IMR-90 (cell line): ENCODE measurements at regions not wholly inside any gene's neighbourhood (a gene's known extent, or its start where the extent isn't known, plus 50 kb on each side); places are given as distances from the start of the nearest gene placed in this dataset.

Source experiments
- ATAC-seq: fragments of 200-7000 bp; cut with Tn5 transposase; 2 replicates; pipeline ENCODE4 v1.9.1; 2020; ENCODE audit warnings: low read depth, mild to moderate bottlenecking, moderate library complexity
- BruUV-seq: library from RNA; stranded (reverse); fragments of 400-500 nt; replicated peaks from 2 replicates; lab custom pipeline; 2021; lab: Mats Ljungman, UMichigan
- CTCF ChIA-PET: fragments of 300-600 bp; formaldehyde crosslinking; extraction: SDS; loops from one replicate; lab custom pipeline; 2021; ENCODE audit warnings: antibody characterized with exemption; lab: Yijun Ruan, JAX
- POLR2A ChIA-PET: fragments of 300-600 bp; sonication (Branson Sonifier 250); formaldehyde crosslinking; loops from one replicate; lab custom pipeline; 2022; ENCODE audit warnings: antibody characterized with exemption; ENCODE audit not compliant: unreplicated experiment; lab: Charles Lee
- DNase-seq: peaks from one replicate; pipeline ENCODE4 v3.0.0; 2013
- H2AFZ ChIP-seq: replicated peaks from 2 replicates; pipeline ENCODE3; 2013; ENCODE audit warnings: low read length, mild to moderate bottlenecking; ENCODE audit not compliant: poor library complexity
- H2AK5ac ChIP-seq: 2 replicates; pipeline ENCODE4 v1.6.1; 2013; ENCODE audit warnings: low read depth, low read length, inconsistent platforms
- H2AK9ac ChIP-seq: replicated peaks from 2 replicates; pipeline ENCODE3; 2013; ENCODE audit warnings: mild to moderate bottlenecking, low read depth, low read length, moderate library complexity; ENCODE audit not compliant: poor library complexity
- H2BK120ac ChIP-seq: 2 replicates; pipeline ENCODE4 v1.6.1; 2013; ENCODE audit warnings: low read depth, low read length, inconsistent platforms
- H2BK15ac ChIP-seq: 3 replicates; pipeline ENCODE4 v1.6.1; 2013; ENCODE audit warnings: low read depth, low read length, inconsistent platforms
- H2BK20ac ChIP-seq: 2 replicates; pipeline ENCODE4 v1.6.1; 2013; ENCODE audit warnings: low read depth, mild to moderate bottlenecking, inconsistent platforms, low read length, moderate library complexity
- H2BK5ac ChIP-seq: 2 replicates; pipeline ENCODE4 v1.6.1; 2013; ENCODE audit warnings: mild to moderate bottlenecking, low read depth, low read length, inconsistent platforms; ENCODE audit not compliant: poor library complexity, severe bottlenecking
- H3K14ac ChIP-seq: replicated peaks from 2 replicates; pipeline ENCODE4 v1.6.1; 2013; ENCODE audit warnings: low read depth, low read length, inconsistent platforms
- H3K18ac ChIP-seq: 2 replicates; pipeline ENCODE4 v1.6.1; 2013; ENCODE audit warnings: low read depth, low read length, control low read depth
- H3K23ac ChIP-seq: 2 replicates; pipeline ENCODE4 v1.6.1; 2013; ENCODE audit warnings: low read depth, low read length, inconsistent platforms
- H3K27ac ChIP-seq: 2 replicates; pipeline ENCODE4 v1.5.1; 2013; ENCODE audit warnings: mild to moderate bottlenecking, control low read depth, low read length; ENCODE audit not compliant: insufficient read depth
- H3K27me3 ChIP-seq: 2 replicates; pipeline ENCODE4 v1.6.1; 2013; ENCODE audit warnings: low read length; ENCODE audit not compliant: control insufficient read depth, insufficient read depth
- H3K36me3 ChIP-seq: 2 replicates; pipeline ENCODE4 v1.6.1; 2013; ENCODE audit warnings: low read length, mixed read lengths; ENCODE audit not compliant: control insufficient read depth, insufficient read depth
- H3K4ac ChIP-seq: 2 replicates; pipeline ENCODE4 v1.6.1; 2013; ENCODE audit warnings: low read depth, low read length, inconsistent platforms
- H3K4me1 ChIP-seq: 2 replicates; pipeline ENCODE4 v1.6.1; 2013; ENCODE audit warnings: low read length, mixed read lengths; ENCODE audit not compliant: control insufficient read depth, insufficient read depth
- H3K4me2 ChIP-seq: 2 replicates; pipeline ENCODE4 v1.6.1; 2013; ENCODE audit warnings: low read depth, mild to moderate bottlenecking, control low read depth, low read length, moderate library complexity
- H3K4me3 ChIP-seq: 2 replicates; pipeline ENCODE4 v1.5.1; 2013; ENCODE audit warnings: low read depth, mild to moderate bottlenecking, control low read depth, low read length, moderate library complexity; ENCODE audit not compliant: insufficient read depth
- H3K56ac ChIP-seq: 2 replicates; pipeline ENCODE4 v1.6.1; 2013; ENCODE audit warnings: low read length, inconsistent platforms; ENCODE audit not compliant: insufficient read depth; ENCODE audit errors: extremely low read depth
- H3K79me1 ChIP-seq, 2 experiments: 2 replicates each; pipeline ENCODE4 v1.6.1; 2013; ENCODE audit warnings: low read length in 2 of 2, inconsistent platforms in 1 of 2, low read depth in 1 of 2
- H3K9ac ChIP-seq: 2 replicates; pipeline ENCODE4 v1.6.1; 2013; ENCODE audit warnings: low read depth, low read length, control low read depth
- H3K9me1 ChIP-seq: 2 replicates; pipeline ENCODE4 v1.6.1; 2013; ENCODE audit warnings: low read length, inconsistent platforms; ENCODE audit not compliant: insufficient read depth
- H3K9me3 ChIP-seq: 2 replicates; pipeline ENCODE4 v1.6.1; 2013; ENCODE audit warnings: low read length; ENCODE audit not compliant: control insufficient read depth, insufficient read depth
- H4K20me1 ChIP-seq: 2 replicates; pipeline ENCODE4 v1.6.1; 2013; ENCODE audit warnings: low read length, inconsistent platforms; ENCODE audit not compliant: insufficient read depth
- H4K5ac ChIP-seq: 2 replicates; pipeline ENCODE4 v1.6.1; 2013; ENCODE audit warnings: mild to moderate bottlenecking, low read depth, low read length, control low read depth
- H4K8ac ChIP-seq, 2 experiments: 2 replicates each; pipeline ENCODE4 v1.6.1; 2013; ENCODE audit warnings: low read depth in 2 of 2, low read length in 2 of 2, control low read depth in 1 of 2, inconsistent platforms in 1 of 2
- H4K91ac ChIP-seq: 2 replicates; pipeline ENCODE4 v1.6.1; 2013; ENCODE audit warnings: low read depth, low read length, inconsistent platforms; ENCODE audit not compliant: insufficient read depth
- BHLHE40 ChIP-seq: fragments of 150-350 bp; IDR thresholded peaks from 2 replicates; pipeline ENCODE4 v1.6.1; 2016; ENCODE audit warnings: mild to moderate bottlenecking, low read depth, low read length
- CEBPB ChIP-seq: IDR thresholded peaks from 2 replicates; pipeline ENCODE4 v1.6.1; 2012; ENCODE audit warnings: low read depth, low read length, improper control_type of control experiment
- CHD1 ChIP-seq: IDR thresholded peaks from 2 replicates; pipeline ENCODE4 v1.6.1; 2012; ENCODE audit warnings: low read depth, low read length, improper control_type of control experiment
- FOS ChIP-seq: fragments of 150-350 bp; IDR thresholded peaks from 2 replicates; pipeline ENCODE4 v1.6.1; 2016; ENCODE audit warnings: low read depth, low read length
- MAFK ChIP-seq: IDR thresholded peaks from 2 replicates; pipeline ENCODE4 v1.6.1; 2012; ENCODE audit warnings: low read depth, low read length, improper control_type of control experiment
- NFE2L2 ChIP-seq: fragments of 150-350 bp; IDR thresholded peaks from 2 replicates; pipeline ENCODE4 v1.6.1; 2016; ENCODE audit warnings: low read depth, mild to moderate bottlenecking, low read length
- POLR2A ChIP-seq: IDR thresholded peaks from 2 replicates; pipeline ENCODE4 v1.6.1; 2012; ENCODE audit warnings: mild to moderate bottlenecking, low read depth, low read length
- RAD21 ChIP-seq: IDR thresholded peaks from 2 replicates; pipeline ENCODE4 v1.6.1; 2012; ENCODE audit warnings: low read length, improper control_type of control experiment
- RCOR1 ChIP-seq: IDR thresholded peaks from 2 replicates; pipeline ENCODE4 v1.6.1; 2012; ENCODE audit warnings: mild to moderate bottlenecking, low read length, improper control_type of control experiment; ENCODE audit not compliant: insufficient replicate concordance
- RFX5 ChIP-seq: IDR thresholded peaks from 2 replicates; pipeline ENCODE4 v1.8.0; 2012; ENCODE audit warnings: low read depth, mild to moderate bottlenecking, low read length, moderate library complexity
- SMC3 ChIP-seq: fragments of 150-350 bp; IDR thresholded peaks from 2 replicates; pipeline ENCODE4 v1.6.1; 2016; ENCODE audit warnings: low read depth, mild to moderate bottlenecking, antibody characterized with exemption, low read length, moderate library complexity
- WGBS, 2 experiments: methylation state at CpG; one replicate each; pipeline versions ENCODE4 v1.1.5 to v1.1.7; 2013; ENCODE audit warnings: missing lambda C conversion rate in 2 of 2; ENCODE audit not compliant: insufficient read length in 1 of 2; ENCODE audit errors: extremely low coverage in 2 of 2; 5-methylcytosine and 5-hydroxymethylcytosine counted together
- dilution Hi-C: fragments of 300-500 bp; cut with HindIII; formaldehyde crosslinking; loops from one replicate; pipeline ENCODE4 v1.14.3; 2018; ENCODE audit warnings: low sequenced_read_pairs; ENCODE audit not compliant: unreplicated experiment
- in situ Hi-C: fragments of 300-500 bp; cut with MboI; formaldehyde crosslinking; loops from 3 replicates; pipeline ENCODE4 v1.14.3; 2019; ENCODE audit warnings: low sequenced_read_pairs, inconsistent platforms, mixed read lengths
- intact Hi-C: fragments of 100-400 bp; cut with micrococcal nuclease; formaldehyde crosslinking; loops from 2 replicates; pipeline ENCODE4 v1.10.0; 2022
- TF ChIP-seq, protein P1 (sequence below): conservative IDR thresholded peaks from 2 replicates; pipeline ENCODE4 v1.5.1; 2012; ENCODE audit warnings: mild to moderate bottlenecking, low read depth, low read length, improper control_type of control experiment
- TF ChIP-seq, protein P2 (sequence below): fragments of 150-350 bp; IDR thresholded peaks from 2 replicates; pipeline ENCODE4 v1.6.1; 2016; ENCODE audit warnings: low read depth, mild to moderate bottlenecking, low read length, moderate library complexity, borderline replicate concordance
- TF ChIP-seq, protein P3 (sequence below): fragments of 150-350 bp; IDR thresholded peaks from 2 replicates; pipeline ENCODE4 v1.6.1; 2017; ENCODE audit warnings: mild to moderate bottlenecking, antibody characterized with exemption, low read length, low read depth

DNA sequence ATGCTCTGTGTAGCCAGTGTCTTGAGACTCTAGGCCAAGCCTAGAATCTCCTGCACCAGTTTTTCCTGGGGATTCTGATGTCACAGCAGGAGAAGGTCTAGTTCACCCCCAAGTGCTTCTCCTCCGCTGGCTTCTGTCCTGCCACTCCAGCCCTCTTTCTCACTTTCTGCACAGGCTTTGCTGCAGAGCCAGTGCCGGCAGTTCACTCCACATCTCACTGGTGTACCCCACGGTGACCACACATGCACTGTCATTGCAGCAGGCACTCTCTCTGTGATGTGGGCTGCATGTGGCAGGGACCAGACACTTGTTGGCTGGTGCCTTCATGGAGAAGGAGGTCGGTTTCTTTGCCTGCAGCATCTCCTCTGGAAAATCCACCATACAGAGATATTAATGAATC is 643.8 kb upstream of the GALNTL6 start:
- in situ Hi-C loops = no loop called here

More for the DNA sequence above, 643.8 kb upstream of the GALNTL6 start:
- Histone ChIP-seq H3K27ac (no peak overlapping the region), H2AK5ac (no peak overlapping the region), H3K18ac (no peak overlapping the region), H4K91ac (no peak overlapping the region), H2AFZ (no peak overlapping the region), H3K14ac (no peak overlapping the region), H2BK5ac (no peak overlapping the region), H3K27me3 (no peaks in the 10 kb centered on the region), H2BK120ac (no peak overlapping the region), H3K4ac (no peak overlapping the region), H3K4me2 (no peak overlapping the region), H3K9me3 (peaks cover 9% of the 10 kb centered on the region), H2AK9ac (no peak overlapping the region), H3K23ac (no peak overlapping the region), H3K36me3 (no peaks in the 10 kb centered on the region), H3K9me1 (no peaks in the 10 kb centered on the region), H2BK15ac (no peak overlapping the region), H3K56ac (no peak overlapping the region), H4K8ac (no peak overlapping the region), H3K4me1 (no peaks in the 10 kb centered on the region), H3K4me3 (no peak overlapping the region), H3K9ac (no peak overlapping the region), H4K5ac (no peak overlapping the region), H4K20me1 (no peaks in the 10 kb centered on the region), H3K79me1 (no peaks in the 10 kb centered on the region), H2BK20ac (no peak overlapping the region)
- dilution Hi-C loops (no loop called here), intact Hi-C loops (no loop called here)
- BruUV-seq = no TSS peak
- ChIA-PET CTCF (no interaction called here), POLR2A (no interaction called here)
- ATAC-seq (no peak), DNase-seq (no peak)
- TF ChIP-seq NFE2L2 = no peak
- no peak for TF ChIP-seq POLR2A
- TF ChIP-seq CHD1 = no peak
- TF ChIP-seq, protein P1, sequence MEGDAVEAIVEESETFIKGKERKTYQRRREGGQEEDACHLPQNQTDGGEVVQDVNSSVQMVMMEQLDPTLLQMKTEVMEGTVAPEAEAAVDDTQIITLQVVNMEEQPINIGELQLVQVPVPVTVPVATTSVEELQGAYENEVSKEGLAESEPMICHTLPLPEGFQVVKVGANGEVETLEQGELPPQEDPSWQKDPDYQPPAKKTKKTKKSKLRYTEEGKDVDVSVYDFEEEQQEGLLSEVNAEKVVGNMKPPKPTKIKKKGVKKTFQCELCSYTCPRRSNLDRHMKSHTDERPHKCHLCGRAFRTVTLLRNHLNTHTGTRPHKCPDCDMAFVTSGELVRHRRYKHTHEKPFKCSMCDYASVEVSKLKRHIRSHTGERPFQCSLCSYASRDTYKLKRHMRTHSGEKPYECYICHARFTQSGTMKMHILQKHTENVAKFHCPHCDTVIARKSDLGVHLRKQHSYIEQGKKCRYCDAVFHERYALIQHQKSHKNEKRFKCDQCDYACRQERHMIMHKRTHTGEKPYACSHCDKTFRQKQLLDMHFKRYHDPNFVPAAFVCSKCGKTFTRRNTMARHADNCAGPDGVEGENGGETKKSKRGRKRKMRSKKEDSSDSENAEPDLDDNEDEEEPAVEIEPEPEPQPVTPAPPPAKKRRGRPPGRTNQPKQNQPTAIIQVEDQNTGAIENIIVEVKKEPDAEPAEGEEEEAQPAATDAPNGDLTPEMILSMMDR = no peak
- TF ChIP-seq, protein P2, sequence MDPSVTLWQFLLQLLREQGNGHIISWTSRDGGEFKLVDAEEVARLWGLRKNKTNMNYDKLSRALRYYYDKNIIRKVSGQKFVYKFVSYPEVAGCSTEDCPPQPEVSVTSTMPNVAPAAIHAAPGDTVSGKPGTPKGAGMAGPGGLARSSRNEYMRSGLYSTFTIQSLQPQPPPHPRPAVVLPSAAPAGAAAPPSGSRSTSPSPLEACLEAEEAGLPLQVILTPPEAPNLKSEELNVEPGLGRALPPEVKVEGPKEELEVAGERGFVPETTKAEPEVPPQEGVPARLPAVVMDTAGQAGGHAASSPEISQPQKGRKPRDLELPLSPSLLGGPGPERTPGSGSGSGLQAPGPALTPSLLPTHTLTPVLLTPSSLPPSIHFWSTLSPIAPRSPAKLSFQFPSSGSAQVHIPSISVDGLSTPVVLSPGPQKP = no peak
- no peak for TF ChIP-seq CEBPB
- no peak for TF ChIP-seq MAFK
- TF ChIP-seq, protein P3, sequence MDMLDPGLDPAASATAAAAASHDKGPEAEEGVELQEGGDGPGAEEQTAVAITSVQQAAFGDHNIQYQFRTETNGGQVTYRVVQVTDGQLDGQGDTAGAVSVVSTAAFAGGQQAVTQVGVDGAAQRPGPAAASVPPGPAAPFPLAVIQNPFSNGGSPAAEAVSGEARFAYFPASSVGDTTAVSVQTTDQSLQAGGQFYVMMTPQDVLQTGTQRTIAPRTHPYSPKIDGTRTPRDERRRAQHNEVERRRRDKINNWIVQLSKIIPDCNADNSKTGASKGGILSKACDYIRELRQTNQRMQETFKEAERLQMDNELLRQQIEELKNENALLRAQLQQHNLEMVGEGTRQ = no peak
- TF ChIP-seq BHLHE40 = no peak
- no peak for TF ChIP-seq RCOR1
- TF ChIP-seq RAD21 = no peak
- TF ChIP-seq SMC3 = no peak
- TF ChIP-seq RFX5 = no peak
- TF ChIP-seq FOS = no peak
- 40% methylated on average over 1 of the region's 4 CpGs; no CpG with 5 or more reads in 1 of the 2 experiments for WGBS, 2 experiments
